NCI-H2196 (cell line): ENCODE measurements at regions not wholly inside any gene's neighbourhood (a gene's known extent, or its start where the extent isn't known, plus 50 kb on each side); places are given as distances from the start of the nearest gene placed in this dataset.

ENCODE experiments used
- DNase-seq: peaks from one replicate; lab custom pipeline; 2025; ENCODE audit not compliant: unreplicated experiment; lab: John Stamatoyannopoulos, UW

- no peak for DNase-seq
These were observed 246.3 kb upstream of the RAB4A start for GRCh38 chr1:229024528-229025130.

DNA sequence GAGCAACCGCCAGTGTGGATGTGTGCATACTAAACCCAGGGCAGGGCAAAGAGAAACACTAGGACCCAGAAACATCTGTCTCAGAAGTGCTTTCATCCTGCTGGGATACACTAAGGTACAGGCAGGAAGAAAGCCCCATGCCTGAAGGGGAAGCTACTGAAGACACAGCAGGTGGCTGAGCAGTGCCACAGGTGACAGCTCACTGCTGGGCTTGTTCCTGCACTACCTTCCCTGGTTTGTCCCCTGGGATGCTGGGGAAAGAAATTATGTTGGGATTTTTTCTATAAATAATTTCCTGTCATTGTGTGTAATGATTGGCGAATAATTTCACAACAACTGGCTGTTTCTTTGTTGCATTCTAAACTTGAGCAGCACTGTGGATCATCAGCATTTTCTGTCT is 245.3 kb upstream of the RAB4A start:
- DNase-seq: no peak

GRCh38 chr1:229027158-229027557 is 243.8 kb upstream of the RAB4A start:
- DNase-seq: no peak

- no peak for DNase-seq
These were observed 243.2 kb upstream of the RAB4A start for GRCh38 chr1:229027622-229028182.

GRCh38 chr1:229028544-229028943 is 242.4 kb upstream of the RAB4A start:
- DNase-seq: no peak

- no peak for DNase-seq
These were observed 241.7 kb upstream of the RAB4A start for GRCh38 chr1:229028987-229029878.

GRCh38 chr1:229029879-229030235 is 241.1 kb upstream of the RAB4A start:
- no peak for DNase-seq

GRCh38 chr1:229030630-229031029 is 240.3 kb upstream of the RAB4A start:
- DNase-seq: no peak

DNA sequence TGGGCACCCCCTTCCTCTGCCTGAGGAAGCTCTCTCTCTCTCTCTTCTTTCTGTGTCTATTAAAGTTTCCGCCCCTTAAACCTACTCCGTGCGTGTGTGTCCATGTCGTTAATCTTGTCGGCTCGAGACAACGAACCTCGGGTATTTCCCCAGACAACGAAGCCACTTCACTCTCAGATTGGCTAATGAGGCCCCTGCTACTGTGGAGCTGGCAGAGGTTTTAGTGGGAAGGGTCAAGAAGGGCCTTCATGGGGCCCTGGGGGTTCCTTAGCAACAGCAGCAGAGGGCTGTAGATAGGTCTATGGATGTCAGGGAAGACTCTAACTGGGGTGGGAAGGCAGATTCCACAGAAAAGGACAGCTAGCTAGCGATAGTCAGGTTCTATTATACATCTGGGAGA is 239.8 kb upstream of the RAB4A start:
- DNase-seq: no peak

- no peak for DNase-seq
These were observed 239.2 kb upstream of the RAB4A start for GRCh38 chr1:229031481-229032341.

GRCh38 chr1:229032375-229032774 is 238.5 kb upstream of the RAB4A start:
- no peak for DNase-seq

GRCh38 chr1:229033480-229033879 is 237.4 kb upstream of the RAB4A start:
- no peak for DNase-seq

DNA sequence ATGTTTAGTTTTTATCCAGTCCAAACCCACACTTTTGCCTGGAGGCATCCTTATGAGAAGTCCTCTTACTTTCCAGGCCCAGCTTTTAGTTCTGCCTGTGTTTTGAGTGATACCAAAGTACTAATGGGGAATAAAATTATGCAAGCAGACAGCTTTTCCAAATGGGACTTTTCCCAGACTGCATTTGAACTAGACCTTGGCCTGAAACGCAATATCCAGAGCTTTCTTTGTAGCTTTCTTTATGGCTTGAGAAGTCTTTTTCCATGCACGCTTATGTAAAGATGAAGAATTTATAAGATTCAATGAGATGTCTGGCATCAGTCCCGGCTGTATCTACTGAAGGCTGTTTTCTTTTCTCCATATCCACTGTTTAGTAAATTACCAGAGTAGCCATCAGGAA is 236.6 kb upstream of the RAB4A start:
- no peak for DNase-seq

DNA sequence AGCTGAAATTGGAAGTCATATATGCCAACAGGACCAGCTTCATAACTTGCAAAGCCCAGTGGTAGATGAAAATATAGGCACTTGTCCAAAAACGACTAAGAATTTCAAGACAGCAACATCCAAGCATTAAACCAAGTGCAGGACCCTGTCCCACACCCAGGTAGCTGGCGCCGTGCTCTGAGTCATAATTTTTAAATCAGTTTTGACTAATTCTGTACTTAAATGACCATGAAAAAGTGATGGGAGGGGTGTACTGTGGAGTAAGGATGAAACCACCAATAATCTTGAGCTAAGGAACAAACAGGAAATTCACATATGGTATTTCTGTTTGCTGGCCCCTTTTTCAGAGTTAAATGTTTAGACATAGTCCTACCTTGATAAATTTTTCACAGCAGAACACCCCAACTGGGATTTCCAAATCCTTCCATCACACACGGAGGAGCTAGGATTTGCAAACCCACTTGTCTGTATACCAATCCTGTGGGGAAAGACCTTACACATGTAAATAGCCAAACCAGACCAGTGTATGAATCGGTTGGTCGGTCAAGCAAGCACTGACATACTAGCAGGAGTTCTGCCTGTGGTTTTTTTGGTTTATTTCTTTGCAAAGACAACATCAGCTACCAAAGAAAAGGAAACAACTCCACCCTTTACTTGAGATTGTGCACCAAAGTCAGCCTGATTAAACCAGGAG is 235.7 kb upstream of the RAB4A start:
- no peak for DNase-seq

GRCh38 chr1:229035748-229036082 is 235.2 kb upstream of the RAB4A start:
- no peak for DNase-seq

DNA sequence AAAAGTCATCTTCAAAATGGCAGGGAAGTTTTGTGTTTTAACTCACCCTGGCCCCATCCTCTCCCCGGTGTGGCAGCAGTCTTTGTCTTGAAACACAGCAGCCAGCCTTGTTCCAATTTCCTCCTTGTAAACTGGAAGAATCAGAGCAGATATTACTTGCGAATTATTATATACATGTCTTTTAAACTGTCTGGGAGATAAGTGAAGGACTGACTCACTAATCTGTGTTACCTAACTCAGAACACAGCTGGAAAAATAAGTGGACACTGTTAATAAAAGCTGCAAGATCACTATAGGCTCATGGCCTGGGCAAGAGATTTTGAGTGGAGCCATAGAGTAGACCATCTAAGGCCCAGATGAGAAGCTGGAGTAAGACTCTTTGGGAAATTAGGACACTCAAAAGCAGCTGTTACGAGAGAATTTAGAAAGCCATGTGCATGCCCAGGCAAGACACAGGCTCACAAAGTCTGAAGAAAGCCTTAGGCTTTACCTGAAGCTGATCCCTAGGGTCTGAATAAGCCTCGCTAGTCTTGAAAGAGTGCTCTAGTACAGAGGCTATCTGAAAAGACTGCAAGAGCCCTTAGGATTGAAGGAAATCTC is 233.0 kb upstream of the RAB4A start:
- DNase-seq: no peak

DNA sequence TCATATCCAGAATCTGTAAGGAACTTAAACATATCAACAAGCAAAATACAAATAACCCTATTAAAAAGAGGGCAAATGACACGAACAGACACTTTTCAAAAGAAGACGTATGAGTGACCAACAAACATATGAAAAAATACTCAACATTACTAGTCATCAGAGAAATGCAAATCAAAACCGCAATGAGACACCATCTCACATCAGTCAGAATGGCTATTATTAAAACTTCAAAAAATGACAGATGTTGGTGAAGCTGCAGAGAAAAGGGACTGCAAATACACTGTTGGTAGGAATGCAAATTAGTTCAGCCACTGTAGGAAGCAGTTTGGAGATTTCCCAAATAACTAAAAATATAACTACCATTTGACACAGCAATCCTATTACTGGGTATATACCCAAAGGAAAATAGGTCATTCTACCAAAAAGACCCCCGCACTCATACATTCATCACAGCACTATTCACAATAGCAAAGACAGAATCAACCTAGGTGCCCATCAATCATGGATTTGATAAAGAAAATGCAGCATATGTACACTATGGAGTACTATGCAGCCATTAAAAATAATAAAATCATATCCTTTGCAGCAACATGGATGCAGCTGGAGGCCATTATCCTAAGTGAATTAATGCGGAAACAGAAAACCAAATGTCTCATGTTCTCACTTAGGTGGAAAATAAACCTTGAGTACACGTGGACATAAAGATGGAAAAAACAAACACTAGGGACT is 230.1 kb upstream of the RAB4A start:
- DNase-seq: no peak

DNA sequence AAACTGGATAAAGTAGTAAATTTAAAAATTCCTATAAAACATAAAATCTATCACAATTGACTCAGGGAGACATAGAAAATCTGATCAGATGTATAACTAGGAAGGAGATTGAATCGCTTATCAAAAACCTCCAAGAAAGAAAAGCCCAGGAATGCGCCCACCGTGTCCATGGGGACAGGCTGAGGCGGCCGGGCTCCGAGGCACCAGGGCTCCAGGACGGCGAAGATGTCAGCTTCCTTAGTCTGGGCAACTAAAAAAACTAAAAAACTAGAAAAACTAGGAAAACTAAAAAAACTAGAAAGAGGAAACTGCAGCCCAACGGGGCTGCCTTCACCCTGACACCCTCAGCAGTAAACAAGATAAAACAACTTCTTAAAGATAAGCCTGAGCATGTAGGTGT is 229.0 kb upstream of the RAB4A start:
- DNase-seq: no peak

GRCh38 chr1:229042482-229042881 is 228.4 kb upstream of the RAB4A start:
- DNase-seq: no peak

DNA sequence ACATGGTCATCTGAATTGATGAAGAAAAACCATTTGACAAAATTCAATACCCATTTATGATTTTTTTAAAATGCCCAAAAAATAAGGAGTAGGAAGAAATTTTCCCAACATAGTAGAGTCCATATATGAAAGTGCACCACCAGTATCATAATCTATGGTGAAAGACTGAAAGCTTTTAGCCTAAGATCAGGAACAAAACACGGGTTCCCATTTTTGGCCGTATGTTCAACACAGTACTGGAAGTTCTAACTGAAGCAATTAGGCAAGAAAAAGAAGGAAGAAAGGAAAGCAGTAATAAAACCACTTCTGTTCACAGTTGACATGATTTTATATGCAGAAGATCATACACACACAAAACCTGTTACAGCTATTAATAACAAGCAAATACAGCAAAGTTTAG is 227.8 kb upstream of the RAB4A start:
- DNase-seq: no peak
